HepG2 (cell line): ENCODE measurements at regions not wholly inside any gene's neighbourhood (a gene's known extent, or its start where the extent isn't known, plus 50 kb on each side); places are given as distances from the start of the nearest gene placed in this dataset.

Source experiments
- ATAC-seq: fragments of 200-7000 bp; cut with Tn5 transposase; 3 replicates; pipeline ENCODE4 v1.9.1; 2020; ENCODE audit warnings: mild to moderate bottlenecking, moderate library complexity
- BruUV-seq: library from RNA; stranded (reverse); fragments of 400-500 nt; replicated peaks from 2 replicates; lab custom pipeline; 2021; lab: Mats Ljungman, UMichigan
- CTCF ChIA-PET: fragments of 300-600 bp; formaldehyde crosslinking; extraction: SDS; loops from one replicate; lab custom pipeline; 2021; ENCODE audit warnings: low total read pairs, inconsistent platforms, low intra/inter-chr PET ratio; lab: Yijun Ruan, JAX
- POLR2A ChIA-PET: fragments of 350-600 bp; sonication (Branson Sonifier 250); formaldehyde crosslinking; loops from one replicate; lab custom pipeline; 2020; ENCODE audit warnings: antibody characterized with exemption, inconsistent platforms; lab: Yijun Ruan, JAX
- DNase-seq: peaks from one replicate; pipeline ENCODE4 v3.0.0-alpha.2; 2015; ENCODE audit warnings: low spot score
- FAIRE-seq: peaks from 3 replicates; lab custom pipeline; 2011; peaks lifted over from hg19 to GRCh38; lab: Jason Lieb, UNC
- H2AFZ ChIP-seq: one replicate; pipeline ENCODE4 v1.6.1; 2011; ENCODE audit warnings: low read length, inconsistent platforms
- H3K27ac ChIP-seq: fragments of 300-600 bp; 3 replicates; pipeline ENCODE4 v1.8.0; 2011; ENCODE audit warnings: mixed run types, mild to moderate bottlenecking, mixed read lengths, low read length, inconsistent platforms; ENCODE audit not compliant: insufficient read depth; ENCODE audit errors: extremely low read length
- H3K27me3 ChIP-seq, 2 experiments: fragments of 200-600 bp in 1 of 2; 2 replicates in 1 of 2; 3 replicates in 1 of 2; pipeline versions ENCODE4 v1.6.0 to v1.8.0; 2011; ENCODE audit warnings: low read length in 2 of 2, mild to moderate bottlenecking in 2 of 2, moderate library complexity in 2 of 2, inconsistent platforms in 1 of 2; ENCODE audit not compliant: insufficient read depth in 2 of 2, control insufficient read depth in 1 of 2
- H3K36me3 ChIP-seq, 2 experiments: fragments of 200-600 bp in 1 of 2; replicated peaks in 1 of 2; 2 replicates in 1 of 2; 3 replicates in 1 of 2; pipeline versions ENCODE4 v1.5.1 to v1.8.0; 2011; ENCODE audit warnings: low read length in 2 of 2, inconsistent platforms in 1 of 2; ENCODE audit not compliant: insufficient read depth in 2 of 2, control insufficient read depth in 1 of 2
- H3K4me1 ChIP-seq: 2 replicates; pipeline ENCODE4 v1.5.1; 2012; ENCODE audit warnings: low read length, inconsistent platforms; ENCODE audit not compliant: insufficient read depth
- H3K4me2 ChIP-seq: 2 replicates; pipeline ENCODE4 v1.6.0; 2011; ENCODE audit warnings: low read depth, low read length, inconsistent platforms
- H3K4me3 ChIP-seq, 3 experiments: fragments of 200-600 bp in 1 of 3; sonication (generic), shearing (Covaris generic) in 1 of 3; replicated peaks in 1 of 3; 2 replicates each; pipeline ENCODE4 v1.5.1; 2011 to 2016; ENCODE audit warnings: low read length in 3 of 3, inconsistent platforms in 2 of 3, low read depth in 2 of 3, mild to moderate bottlenecking in 2 of 3, control low read depth in 1 of 3, mixed read lengths in 1 of 3; ENCODE audit not compliant: insufficient read depth in 1 of 3
- H3K79me2 ChIP-seq: one replicate; pipeline ENCODE4 v1.6.1; 2011; ENCODE audit warnings: low read length, inconsistent platforms; ENCODE audit not compliant: insufficient read depth
- H3K9ac ChIP-seq: 2 replicates; pipeline ENCODE4 v1.6.0; 2011; ENCODE audit warnings: mild to moderate bottlenecking, low read depth, low read length, inconsistent platforms; ENCODE audit not compliant: insufficient read depth
- H3K9me3 ChIP-seq: 2 replicates; pipeline ENCODE4 v1.5.1; 2012; ENCODE audit warnings: mild to moderate bottlenecking, low read length
- H4K20me1 ChIP-seq: 2 replicates; pipeline ENCODE4 v1.6.0; 2011; ENCODE audit warnings: inconsistent platforms, mild to moderate bottlenecking, low read length, moderate library complexity; ENCODE audit not compliant: insufficient read depth
- CENPBD1 ChIP-seq: sonication (generic); formaldehyde crosslinking; IDR thresholded peaks from 2 replicates; pipeline ENCODE4 v1.8.0; 2022; ENCODE audit warnings: missing genetic modification reagents, low read depth, mild to moderate bottlenecking, borderline replicate concordance
- ESRRA ChIP-seq: sonication (generic); formaldehyde crosslinking; IDR thresholded peaks from 2 replicates; pipeline ENCODE4 v1.5.1; 2020; ENCODE audit warnings: mild to moderate bottlenecking, low read depth, missing genetic modification reagents
- HBP1 ChIP-seq: IDR thresholded peaks from 2 replicates; pipeline ENCODE4 v1.6.1; 2016; ENCODE audit warnings: low read depth, control low read depth
- HNRNPK ChIP-seq: fragments of 200-400 bp; formaldehyde crosslinking; IDR thresholded peaks from 2 replicates; pipeline ENCODE4 v1.6.1; 2018; ENCODE audit warnings: low read length, low read depth, moderate library complexity, mild to moderate bottlenecking; ENCODE audit not compliant: poor library complexity, severe bottlenecking
- HOMEZ ChIP-seq: IDR thresholded peaks from 2 replicates; pipeline ENCODE4 v1.6.1; 2016; ENCODE audit warnings: low read depth
- IKZF5 ChIP-seq: IDR thresholded peaks from 2 replicates; pipeline ENCODE4 v1.6.1; 2018; ENCODE audit warnings: missing genetic modification reagents, mild to moderate bottlenecking, missing compliant biosample characterization
- NFKB2 ChIP-seq: sonication (generic); formaldehyde crosslinking; IDR thresholded peaks from 2 replicates; pipeline ENCODE4 v1.4.0; 2020; ENCODE audit warnings: missing genetic modification reagents, borderline replicate concordance
- PHF21A ChIP-seq: sonication (generic); formaldehyde crosslinking; IDR thresholded peaks from 2 replicates; pipeline ENCODE4 v1.5.0; 2020; ENCODE audit warnings: mild to moderate bottlenecking, missing genetic modification reagents
- PPARG ChIP-seq: conservative IDR thresholded peaks from 2 replicates; pipeline ENCODE4 v1.6.1; 2016; ENCODE audit warnings: missing biosample characterization, missing genetic modification reagents
- SMAD9 ChIP-seq: sonication (generic); formaldehyde crosslinking; IDR thresholded peaks from 2 replicates; pipeline ENCODE4 v1.5.1; 2020; ENCODE audit warnings: mild to moderate bottlenecking, missing genetic modification reagents
- SSRP1 ChIP-seq: IDR thresholded peaks from 2 replicates; pipeline ENCODE4 v1.6.1; 2016; ENCODE audit warnings: control low read depth
- STAG1 ChIP-seq: sonication (generic); formaldehyde crosslinking; IDR thresholded peaks from 2 replicates; pipeline ENCODE4 v1.4.0; 2020; ENCODE audit warnings: missing genetic modification reagents
- TEF ChIP-seq: sonication (generic); formaldehyde crosslinking; IDR thresholded peaks from 2 replicates; pipeline ENCODE4 v1.5.0; 2020; ENCODE audit warnings: missing genetic modification reagents
- THYN1 ChIP-seq: sonication (generic); formaldehyde crosslinking; IDR thresholded peaks from 2 replicates; pipeline ENCODE4 v1.8.1; 2023; ENCODE audit warnings: low read depth, mild to moderate bottlenecking, moderate library complexity, missing genetic modification reagents, borderline replicate concordance
- ZGPAT ChIP-seq: IDR thresholded peaks from 2 replicates; pipeline ENCODE4 v1.6.1; 2016; ENCODE audit warnings: mild to moderate bottlenecking
- ZNF230 ChIP-seq: sonication (generic); formaldehyde crosslinking; IDR thresholded peaks from 2 replicates; pipeline ENCODE4 v1.4.0; 2020; ENCODE audit warnings: mild to moderate bottlenecking, missing genetic modification reagents
- ZNF572 ChIP-seq: sonication (generic); formaldehyde crosslinking; IDR thresholded peaks from 2 replicates; pipeline ENCODE4 v1.5.1; 2020; ENCODE audit warnings: mild to moderate bottlenecking, missing genetic modification reagents
- ZNF577 ChIP-seq: sonication (generic); formaldehyde crosslinking; IDR thresholded peaks from 2 replicates; pipeline ENCODE4 v1.4.0; 2020; ENCODE audit warnings: mild to moderate bottlenecking, low read depth, missing genetic modification reagents, borderline replicate concordance
- ZSCAN12 ChIP-seq: sonication (generic); formaldehyde crosslinking; IDR thresholded peaks from 2 replicates; pipeline ENCODE4 v1.9.0; 2021; ENCODE audit warnings: mild to moderate bottlenecking, missing genetic modification reagents
- WGBS: methylation state at CpG from one replicate; pipeline ENCODE4 v1.1.6; 2017; ENCODE audit warnings: low lambda C conversion rate; 5-methylcytosine and 5-hydroxymethylcytosine counted together
- in situ Hi-C: cut with HindIII; loops from 2 replicates; pipeline ENCODE4 v1.10.0; 2017; ENCODE audit warnings: low pct_unique_long_range_greater_than_20kb; ENCODE audit not compliant: extremely low pct_ligation_motif_present
- intact Hi-C: fragments of 100-400 bp; cut with micrococcal nuclease; formaldehyde crosslinking; loops from one replicate; pipeline ENCODE4 v1.10.0; 2022; ENCODE audit not compliant: unreplicated experiment

GRCh38 chr19:30856786-30857185 lies 484.6 kb downstream of the ZNF536 start:
- intact Hi-C loops: no loop called here
- DNase-seq (no peak), FAIRE-seq (no peak), ATAC-seq (no peak)
- H2AFZ ChIP-seq: no peak overlapping the region
- H3K4me3 ChIP-seq: no peak overlapping the region
- no peak overlapping the region for H3K27ac ChIP-seq
- no TSS peak for BruUV-seq
- ChIA-PET CTCF (no interaction called here), POLR2A (no interaction called here)
- no peaks in the 10 kb centered on the region for H4K20me1 ChIP-seq
- H3K4me2 ChIP-seq: no peak overlapping the region
- H3K79me2 ChIP-seq: no peaks in the 10 kb centered on the region
- in situ Hi-C loops: no loop called here
- WGBS: 3% methylated on average over 2 of the region's 3 CpGs
- no peaks in the 10 kb centered on the region for H3K27me3 ChIP-seq
- no peaks in the 10 kb centered on the region for H3K36me3 ChIP-seq
- no peaks in the 10 kb centered on the region for H3K4me1 ChIP-seq
- H3K9ac ChIP-seq: no peak overlapping the region
- H3K9me3 ChIP-seq: peaks cover 93% of the 10 kb centered on the region
- no peak for TF ChIP-seq PPARG (CRISPR knock-in tag)
- TF ChIP-seq CENPBD1 (CRISPR knock-in tag): no peak
- no peak for TF ChIP-seq ZNF572
- TF ChIP-seq ZSCAN12 (CRISPR knock-in tag): no peak
- TF ChIP-seq ZGPAT: no peak
- no peak for TF ChIP-seq HOMEZ
- no peak for TF ChIP-seq STAG1 (CRISPR knock-in tag)
- TF ChIP-seq HNRNPK: no peak
- TF ChIP-seq ESRRA: no peak
- no peak for TF ChIP-seq TEF (CRISPR knock-in tag)
- TF ChIP-seq THYN1: no peak
- no peak for TF ChIP-seq ZNF577 (CRISPR knock-in tag)
- TF ChIP-seq ZNF230: no peak
- TF ChIP-seq SMAD9 (CRISPR knock-in tag): no peak
- no peak for TF ChIP-seq HBP1
- no peak for TF ChIP-seq PHF21A (CRISPR knock-in tag)
- TF ChIP-seq SSRP1: no peak
- no peak for TF ChIP-seq NFKB2 (CRISPR knock-in tag)
- no peak for TF ChIP-seq IKZF5 (CRISPR knock-in tag)
